ENCODE measurements at regions not wholly inside any gene's neighbourhood (a gene's known extent, or its start where the extent isn't known, plus 50 kb on each side); places are given as distances from the start of the nearest gene placed in this dataset.

DNA sequence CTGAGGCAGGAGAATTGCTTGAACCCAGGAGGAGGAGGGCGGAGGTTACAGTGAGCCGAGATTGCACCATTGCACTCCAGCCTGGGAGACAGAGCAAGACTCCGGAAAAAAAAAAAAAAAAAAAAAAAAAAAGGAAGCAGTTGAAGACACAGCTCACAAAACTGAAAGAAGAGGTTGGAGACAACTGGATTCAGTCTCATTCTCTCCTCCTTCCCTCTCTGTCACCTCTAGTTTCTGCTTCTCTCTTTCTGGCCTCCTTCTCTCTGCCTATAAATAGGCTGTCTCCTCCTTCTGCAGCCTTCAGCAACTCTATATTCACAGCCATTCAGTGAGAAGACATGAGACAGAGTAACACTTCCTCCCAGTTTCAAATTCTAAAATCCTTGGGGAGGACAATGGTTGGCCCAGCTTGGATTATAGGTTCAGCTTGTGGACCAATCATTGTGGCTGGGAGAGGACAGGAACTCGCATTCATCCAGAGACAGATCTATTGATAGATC, 125.6 kb upstream of the HABP2 start:
- Histone ChIP-seq H3K36me3 (ENCODE audit: control insufficient read depth in 2 of 2, insufficient read depth in 1 of 2, low read length in 2 of 2) (no peaks in the 10 kb centered on the region), H3K4me1 (ENCODE audit: control insufficient read depth, insufficient read depth, low read length) (peaks cover 14% of the 10 kb centered on the region), H3K9me3 (ENCODE audit: control insufficient read depth, insufficient read depth, low read depth, low read length) (no peaks in the 10 kb centered on the region), H3K27ac (ENCODE audit: extremely low read depth, low read depth, low read length) (no peak overlapping the region), H3K4me3 (ENCODE audit: low read depth, low read length) (no peak overlapping the region)
- ChIA-PET CTCF (interaction anchor here (0.6 to 2.4 kb wide), 2 partner anchors 27 to 112 kb away, joined by 3 to 9 read pairs; no protein-coding TSS in a partner anchor), POLR2A (no interaction called here)
- no peak for TF ChIP-seq ZNF596 (tag by site-specific recombination; IDR thresholded peaks at IDR 0.05)
- no peak for TF ChIP-seq ZBTB17 (tag by site-specific recombination; IDR thresholded peaks at IDR 0.05)
- TF ChIP-seq ZNF132 (tag by site-specific recombination; IDR thresholded peaks at IDR 0.05; ENCODE audit: borderline replicate concordance), result no peak
- no peak for TF ChIP-seq ZNF423 (tag by site-specific recombination; IDR thresholded peaks at IDR 0.05)
- TF ChIP-seq ZNF174 (tag by site-specific recombination; IDR thresholded peaks at IDR 0.05), result no peak
- no peak for TF ChIP-seq ZNF514 (tag by site-specific recombination; IDR thresholded peaks at IDR 0.05)
- no peak for TF ChIP-seq ZNF776 (tag by site-specific recombination; IDR thresholded peaks at IDR 0.05; ENCODE audit: borderline replicate concordance)

DNA sequence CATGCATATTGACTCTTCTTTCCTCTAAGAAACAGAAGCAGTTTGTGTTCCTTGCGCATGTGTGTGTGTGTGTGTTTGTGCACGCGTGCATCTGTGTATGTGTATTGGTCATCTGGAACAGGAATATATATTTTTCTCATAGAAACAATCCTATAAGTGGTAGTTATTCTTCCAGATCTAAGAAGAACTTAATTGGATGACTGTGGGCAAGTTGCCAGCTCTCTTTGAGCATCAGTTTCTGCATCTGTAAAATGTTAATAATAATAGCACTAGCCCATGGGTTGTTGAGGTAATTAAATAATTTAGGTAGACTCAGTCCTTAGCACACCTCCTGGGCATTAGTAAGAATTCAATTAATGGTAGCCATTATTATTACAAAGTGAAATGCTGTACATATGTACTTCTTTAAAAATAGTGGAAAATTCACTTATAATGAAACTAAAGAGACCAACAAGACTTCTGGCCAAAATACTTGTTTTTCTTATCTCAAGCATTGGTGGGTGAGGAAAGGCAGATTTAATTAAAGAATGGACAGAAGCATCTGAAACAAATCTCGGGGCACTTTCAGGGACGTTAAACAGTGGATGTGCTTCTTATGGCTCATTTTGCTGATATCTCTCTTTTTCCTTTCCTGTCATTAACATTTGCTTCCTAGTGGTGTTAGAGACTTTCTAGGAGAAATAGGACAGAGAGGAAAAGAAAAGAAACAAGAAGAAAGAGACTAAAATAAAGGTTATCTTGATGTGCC, 124.9 kb upstream of the HABP2 start:
- no peak for TF ChIP-seq ZNF777 (tag by site-specific recombination; IDR thresholded peaks at IDR 0.05; ENCODE audit: borderline replicate concordance)
- no peak for TF ChIP-seq GLI2 (tag by site-specific recombination; IDR thresholded peaks at IDR 0.05; ENCODE audit: borderline replicate concordance, low read depth)
- TF ChIP-seq KLF7 (tag by site-specific recombination; IDR thresholded peaks at IDR 0.05; ENCODE audit: borderline replicate concordance), result no peak
- no peak for TF ChIP-seq KLF9 (tag by site-specific recombination; IDR thresholded peaks at IDR 0.05; ENCODE audit: low read depth)
- TF ChIP-seq HOXC10 (CRISPR knock-in tag; IDR thresholded peaks at IDR 0.05), result no peak
- no peak for TF ChIP-seq ZNF555 (tag by site-specific recombination; conservative IDR thresholded peaks at IDR 0.05)
- TF ChIP-seq TCF7L2 (IDR thresholded peaks at IDR 0.05; ENCODE audit: borderline replicate concordance, low read depth, low read length), result no peak
- TF ChIP-seq IKZF3 (tag by site-specific recombination; IDR thresholded peaks at IDR 0.05), result no peak
- TF ChIP-seq, protein P1, sequence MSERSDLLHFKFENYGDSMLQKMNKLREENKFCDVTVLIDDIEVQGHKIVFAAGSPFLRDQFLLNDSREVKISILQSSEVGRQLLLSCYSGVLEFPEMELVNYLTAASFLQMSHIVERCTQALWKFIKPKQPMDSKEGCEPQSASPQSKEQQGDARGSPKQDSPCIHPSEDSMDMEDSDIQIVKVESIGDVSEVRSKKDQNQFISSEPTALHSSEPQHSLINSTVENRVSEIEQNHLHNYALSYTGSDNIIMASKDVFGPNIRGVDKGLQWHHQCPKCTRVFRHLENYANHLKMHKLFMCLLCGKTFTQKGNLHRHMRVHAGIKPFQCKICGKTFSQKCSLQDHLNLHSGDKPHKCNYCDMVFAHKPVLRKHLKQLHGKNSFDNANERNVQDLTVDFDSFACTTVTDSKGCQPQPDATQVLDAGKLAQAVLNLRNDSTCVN (tag by site-specific recombination; optimal IDR thresholded peaks at IDR 0.05), result no peak
- TF ChIP-seq BCL11B (tag by site-specific recombination; IDR thresholded peaks at IDR 0.05; ENCODE audit: low read depth), result no peak
- TF ChIP-seq KLF16 (tag by site-specific recombination; IDR thresholded peaks at IDR 0.05), result no peak
- no peak for TF ChIP-seq ZNF248 (tag by site-specific recombination; IDR thresholded peaks at IDR 0.05)
- TF ChIP-seq ZXDB (tag by site-specific recombination; IDR thresholded peaks at IDR 0.05), result no peak
- TF ChIP-seq, protein P2, sequence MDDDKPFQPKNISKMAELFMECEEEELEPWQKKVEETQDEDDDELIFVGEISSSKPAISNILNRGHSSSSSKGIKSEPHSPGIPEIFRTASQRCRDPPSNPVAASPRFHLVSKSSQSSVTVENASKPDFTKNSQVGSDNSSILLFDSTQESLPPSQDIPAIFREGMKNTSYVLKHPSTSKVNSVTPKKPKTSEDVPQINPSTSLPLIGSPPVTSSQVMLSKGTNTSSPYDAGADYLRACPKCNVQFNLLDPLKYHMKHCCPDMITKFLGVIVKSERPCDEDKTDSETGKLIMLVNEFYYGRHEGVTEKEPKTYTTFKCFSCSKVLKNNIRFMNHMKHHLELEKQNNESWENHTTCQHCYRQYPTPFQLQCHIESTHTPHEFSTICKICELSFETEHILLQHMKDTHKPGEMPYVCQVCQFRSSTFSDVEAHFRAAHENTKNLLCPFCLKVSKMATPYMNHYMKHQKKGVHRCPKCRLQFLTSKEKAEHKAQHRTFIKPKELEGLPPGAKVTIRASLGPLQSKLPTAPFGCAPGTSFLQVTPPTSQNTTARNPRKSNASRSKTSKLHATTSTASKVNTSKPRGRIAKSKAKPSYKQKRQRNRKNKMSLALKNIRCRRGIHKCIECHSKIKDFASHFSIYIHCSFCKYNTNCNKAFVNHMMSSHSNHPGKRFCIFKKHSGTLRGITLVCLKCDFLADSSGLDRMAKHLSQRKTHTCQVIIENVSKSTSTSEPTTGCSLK (tag by site-specific recombination; IDR thresholded peaks at IDR 0.05), result no peak
- TF ChIP-seq BCL11A (tag by site-specific recombination; IDR thresholded peaks at IDR 0.05; ENCODE audit: low read depth), result no peak
- TF ChIP-seq, protein P3, sequence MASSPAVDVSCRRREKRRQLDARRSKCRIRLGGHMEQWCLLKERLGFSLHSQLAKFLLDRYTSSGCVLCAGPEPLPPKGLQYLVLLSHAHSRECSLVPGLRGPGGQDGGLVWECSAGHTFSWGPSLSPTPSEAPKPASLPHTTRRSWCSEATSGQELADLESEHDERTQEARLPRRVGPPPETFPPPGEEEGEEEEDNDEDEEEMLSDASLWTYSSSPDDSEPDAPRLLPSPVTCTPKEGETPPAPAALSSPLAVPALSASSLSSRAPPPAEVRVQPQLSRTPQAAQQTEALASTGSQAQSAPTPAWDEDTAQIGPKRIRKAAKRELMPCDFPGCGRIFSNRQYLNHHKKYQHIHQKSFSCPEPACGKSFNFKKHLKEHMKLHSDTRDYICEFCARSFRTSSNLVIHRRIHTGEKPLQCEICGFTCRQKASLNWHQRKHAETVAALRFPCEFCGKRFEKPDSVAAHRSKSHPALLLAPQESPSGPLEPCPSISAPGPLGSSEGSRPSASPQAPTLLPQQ (tag by site-specific recombination; IDR thresholded peaks at IDR 0.05), result no peak
- no peak for TF ChIP-seq ZNF549 (tag by site-specific recombination; IDR thresholded peaks at IDR 0.05)
- no peak for TF ChIP-seq SP2 (tag by site-specific recombination; IDR thresholded peaks at IDR 0.05)
- no peak for TF ChIP-seq ZBTB48 (tag by site-specific recombination; IDR thresholded peaks at IDR 0.05)
- Histone ChIP-seq H3K9me3 (ENCODE audit: control insufficient read depth, insufficient read depth, low read depth, low read length) (no peaks in the 10 kb centered on the region), H3K4me3 (ENCODE audit: low read depth, low read length) (no peak overlapping the region), H3K27ac (ENCODE audit: extremely low read depth, low read depth, low read length) (no peak overlapping the region), H3K36me3 (ENCODE audit: control insufficient read depth in 2 of 2, insufficient read depth in 1 of 2, low read length in 2 of 2) (no peaks in the 10 kb centered on the region), H3K4me1 (ENCODE audit: control insufficient read depth, insufficient read depth, low read length) (peaks cover 14% of the 10 kb centered on the region)
- POLR2A ChIA-PET, result no interaction called here
- CTCF ChIA-PET, result interaction anchor here (0.6 kb wide), 1 partner anchor 111 kb away, joined by 3 read pairs; no protein-coding TSS in a partner anchor

All from HEK293 (cell line).